IPS DF 4.7 (cell line): ENCODE measurements at regions not wholly inside any gene's neighbourhood (a gene's known extent, or its start where the extent isn't known, plus 50 kb on each side); places are given as distances from the start of the nearest gene placed in this dataset.

Experiments
- DNase-seq: peaks from one replicate; pipeline ENCODE4 v3.0.0-alpha.2; 2013; ENCODE audit warnings: low spot score; ENCODE audit errors: extremely low read depth

GRCh38 chr3:178284181-178284580 is 252.1 kb upstream of the KCNMB2 start:
- DNase-seq, result no peak

GRCh38 chr3:178288074-178288473 is 248.2 kb upstream of the KCNMB2 start:
- no peak for DNase-seq

- DNase-seq, result no peak
Measured at GRCh38 chr3:178289544-178290160, 246.6 kb upstream of the KCNMB2 start.

- DNase-seq, result no peak
Measured at GRCh38 chr3:178291574-178292370, 244.5 kb upstream of the KCNMB2 start.

- DNase-seq, result no peak
Measured at GRCh38 chr3:178295292-178295912, 240.8 kb upstream of the KCNMB2 start.

GRCh38 chr3:178297199-178297598 is 239.0 kb upstream of the KCNMB2 start:
- no peak for DNase-seq

GRCh38 chr3:178297740-178298139 is 238.5 kb upstream of the KCNMB2 start:
- DNase-seq, result no peak

GRCh38 chr3:178300441-178300959 is 235.7 kb upstream of the KCNMB2 start:
- no peak for DNase-seq

- DNase-seq, result no peak
Measured at GRCh38 chr3:178302966-178303930, 233.0 kb upstream of the KCNMB2 start.

GRCh38 chr3:178304758-178305467 is 231.3 kb upstream of the KCNMB2 start:
- DNase-seq, result no peak

- no peak for DNase-seq
Measured at GRCh38 chr3:178306432-178307115, 229.7 kb upstream of the KCNMB2 start.

- DNase-seq, result no peak
Measured at GRCh38 chr3:178308771-178309170, 227.5 kb upstream of the KCNMB2 start.

GRCh38 chr3:178310949-178311348 is 225.3 kb upstream of the KCNMB2 start:
- DNase-seq, result no peak

GRCh38 chr3:178313716-178314115 is 222.5 kb upstream of the KCNMB2 start:
- no peak for DNase-seq

- no peak for DNase-seq
Measured at GRCh38 chr3:178318340-178318739, 217.9 kb upstream of the KCNMB2 start.

GRCh38 chr3:178318941-178319816 is 217.1 kb upstream of the KCNMB2 start:
- no peak for DNase-seq

- no peak for DNase-seq
Measured at GRCh38 chr3:178320456-178321351, 215.5 kb upstream of the KCNMB2 start.

GRCh38 chr3:178324356-178324755 is 211.9 kb upstream of the KCNMB2 start:
- DNase-seq, result no peak
